Mesothelial cell of epicardium (in vitro differentiated cells): ENCODE measurements at regions not wholly inside any gene's neighbourhood (a gene's known extent, or its start where the extent isn't known, plus 50 kb on each side); places are given as distances from the start of the nearest gene placed in this dataset.
"Not testable (repeated sequence)": the region's sequence is repeated elsewhere in the genome, so short reads cannot be mapped to it uniquely, and the experiment has no call there.

Experiments
- DNase-seq, 2 experiments: peaks; one replicate each; pipeline ENCODE4 v3.0.0; 2021; ENCODE audit warnings: low spot score in 2 of 2; ENCODE audit not compliant: unreplicated experiment in 2 of 2
- H3K27ac Mint-ChIP-seq: 2 replicates; pipeline ENCODE4 v1.8.0; 2021; ENCODE audit warnings: mixed read lengths
- H3K27me3 Mint-ChIP-seq: 2 replicates; pipeline ENCODE4 v1.8.0; 2021; ENCODE audit warnings: low read depth, mixed read lengths
- H3K36me3 Mint-ChIP-seq: 2 replicates; pipeline ENCODE4 v1.8.0; 2021; ENCODE audit warnings: mixed read lengths
- H3K4me1 Mint-ChIP-seq: 2 replicates; pipeline ENCODE4 v1.8.0; 2021; ENCODE audit warnings: mixed read lengths
- H3K4me3 Mint-ChIP-seq: 2 replicates; pipeline ENCODE4 v1.8.0; 2021; ENCODE audit warnings: mild to moderate bottlenecking, moderate library complexity, mixed read lengths
- H3K9me3 Mint-ChIP-seq: 2 replicates; pipeline ENCODE4 v1.8.0; 2021; ENCODE audit warnings: mixed read lengths
- TF ChIP-seq, protein P1 (sequence below): fragments of 200-600 bp; sonication (generic); IDR thresholded peaks from one replicate; pipeline ENCODE4 v1.5.0; 2021; ENCODE audit warnings: antibody characterized with exemption; ENCODE audit not compliant: unreplicated experiment

DNA sequence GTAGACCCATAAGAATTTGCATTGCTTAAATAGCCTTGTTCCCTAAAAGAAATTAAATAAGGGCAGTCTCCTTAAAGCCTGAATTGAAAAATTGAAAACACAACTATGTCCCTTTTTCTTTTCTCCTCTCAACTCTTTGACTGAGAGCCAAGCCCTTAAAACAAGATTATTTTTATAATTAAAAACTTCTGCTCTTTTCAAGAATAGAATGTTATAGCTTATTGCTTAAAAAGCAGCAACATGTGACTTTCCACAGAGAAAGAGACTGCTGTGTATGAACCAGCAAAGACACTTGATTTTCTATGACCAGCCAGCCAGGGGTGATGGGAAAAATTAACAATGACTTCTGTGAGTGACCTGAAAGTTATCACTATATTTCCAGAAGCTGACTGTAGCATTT lies 295.2 kb upstream of the CELF2 start:
- Mint-ChIP-seq H3K4me3 (no peak overlapping the region), H3K9me3 (no peaks in the 10 kb centered on the region), H3K27ac (no peak overlapping the region), H3K4me1 (peaks cover 2% of the 10 kb centered on the region), H3K27me3 (peaks cover 3% of the 10 kb centered on the region), H3K36me3 (no peaks in the 10 kb centered on the region)
- no peak for DNase-seq
- TF ChIP-seq, protein P1, sequence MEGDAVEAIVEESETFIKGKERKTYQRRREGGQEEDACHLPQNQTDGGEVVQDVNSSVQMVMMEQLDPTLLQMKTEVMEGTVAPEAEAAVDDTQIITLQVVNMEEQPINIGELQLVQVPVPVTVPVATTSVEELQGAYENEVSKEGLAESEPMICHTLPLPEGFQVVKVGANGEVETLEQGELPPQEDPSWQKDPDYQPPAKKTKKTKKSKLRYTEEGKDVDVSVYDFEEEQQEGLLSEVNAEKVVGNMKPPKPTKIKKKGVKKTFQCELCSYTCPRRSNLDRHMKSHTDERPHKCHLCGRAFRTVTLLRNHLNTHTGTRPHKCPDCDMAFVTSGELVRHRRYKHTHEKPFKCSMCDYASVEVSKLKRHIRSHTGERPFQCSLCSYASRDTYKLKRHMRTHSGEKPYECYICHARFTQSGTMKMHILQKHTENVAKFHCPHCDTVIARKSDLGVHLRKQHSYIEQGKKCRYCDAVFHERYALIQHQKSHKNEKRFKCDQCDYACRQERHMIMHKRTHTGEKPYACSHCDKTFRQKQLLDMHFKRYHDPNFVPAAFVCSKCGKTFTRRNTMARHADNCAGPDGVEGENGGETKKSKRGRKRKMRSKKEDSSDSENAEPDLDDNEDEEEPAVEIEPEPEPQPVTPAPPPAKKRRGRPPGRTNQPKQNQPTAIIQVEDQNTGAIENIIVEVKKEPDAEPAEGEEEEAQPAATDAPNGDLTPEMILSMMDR = no peak

DNA sequence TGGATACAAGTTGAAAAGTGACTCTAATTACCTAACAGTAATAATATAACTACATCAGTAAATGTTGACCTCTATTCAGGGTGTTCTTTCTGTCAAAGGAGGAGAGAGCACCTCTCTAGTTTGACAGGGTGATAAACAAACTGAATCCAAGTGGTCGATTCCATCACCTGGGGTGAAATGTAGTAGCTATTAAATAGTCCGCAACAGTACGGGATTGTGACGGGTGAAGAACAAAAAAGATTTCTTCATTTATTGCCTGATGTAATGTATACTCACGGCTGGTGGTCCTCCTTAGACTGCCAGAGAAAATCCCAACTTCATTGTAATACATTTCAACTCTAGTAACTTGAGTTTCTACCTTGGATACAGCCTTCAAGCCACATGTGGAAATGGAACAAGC lies 292.5 kb upstream of the CELF2 start:
- H3K27me3 Mint-ChIP-seq = peaks cover 3% of the 10 kb centered on the region
- TF ChIP-seq, protein P1 = no peak
- no peak overlapping the region for H3K27ac Mint-ChIP-seq
- H3K36me3 Mint-ChIP-seq = no peaks in the 10 kb centered on the region
- H3K9me3 Mint-ChIP-seq = no peaks in the 10 kb centered on the region
- H3K4me1 Mint-ChIP-seq = peaks cover 2% of the 10 kb centered on the region
- no peak overlapping the region for H3K4me3 Mint-ChIP-seq
- DNase-seq = no peak

DNA sequence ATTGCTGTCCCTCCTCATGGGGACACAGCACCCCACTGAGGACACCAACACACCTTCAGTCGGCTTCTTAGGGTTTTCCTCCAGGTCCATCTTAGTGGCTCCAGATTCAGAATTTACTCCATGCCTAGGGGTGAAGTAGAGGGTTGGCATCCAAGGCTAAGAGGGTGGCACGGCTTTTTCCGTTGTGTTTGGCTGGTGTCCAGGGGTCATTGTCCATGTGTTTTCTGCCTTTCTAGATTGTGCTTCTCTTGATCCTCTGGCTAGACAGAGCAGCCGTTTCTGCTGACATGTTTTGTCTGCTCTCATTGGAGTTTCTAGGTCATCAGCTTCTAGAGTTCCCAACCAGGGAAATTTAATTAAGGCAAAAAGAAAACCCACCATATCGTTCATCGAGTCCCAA lies 291.6 kb upstream of the CELF2 start:
- TF ChIP-seq, protein P1 = no peak
- no peak overlapping the region for H3K4me3 Mint-ChIP-seq
- no peak overlapping the region for H3K27ac Mint-ChIP-seq
- no peaks in the 10 kb centered on the region for H3K36me3 Mint-ChIP-seq
- no peaks in the 10 kb centered on the region for H3K9me3 Mint-ChIP-seq
- peaks cover 2% of the 10 kb centered on the region for H3K4me1 Mint-ChIP-seq
- no peak for DNase-seq
- peaks cover 3% of the 10 kb centered on the region for H3K27me3 Mint-ChIP-seq

DNA sequence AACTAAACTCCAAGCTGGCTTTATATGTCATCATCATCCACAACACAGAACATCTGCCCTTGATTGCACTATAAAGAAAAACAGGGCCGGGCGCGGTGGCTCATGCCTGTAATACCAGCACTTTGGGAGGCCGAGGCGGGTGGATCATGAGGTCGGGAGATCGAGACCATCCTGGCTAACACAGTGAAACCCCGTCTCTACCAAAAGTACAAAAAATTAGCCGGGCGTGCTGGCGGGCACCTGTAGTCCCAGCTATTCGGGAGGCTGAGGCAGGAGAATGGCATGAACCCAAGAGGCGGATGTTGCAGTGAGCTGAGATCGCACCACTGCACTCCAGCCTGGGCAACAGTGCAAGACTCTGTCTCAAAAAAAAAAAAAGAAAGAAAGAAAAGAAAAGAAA lies 290.3 kb upstream of the CELF2 start:
- not testable (repeated sequence) for H3K27me3 Mint-ChIP-seq, H3K4me3 Mint-ChIP-seq, H3K9me3 Mint-ChIP-seq, DNase-seq, H3K4me1 Mint-ChIP-seq, H3K27ac Mint-ChIP-seq, H3K36me3 Mint-ChIP-seq

DNA sequence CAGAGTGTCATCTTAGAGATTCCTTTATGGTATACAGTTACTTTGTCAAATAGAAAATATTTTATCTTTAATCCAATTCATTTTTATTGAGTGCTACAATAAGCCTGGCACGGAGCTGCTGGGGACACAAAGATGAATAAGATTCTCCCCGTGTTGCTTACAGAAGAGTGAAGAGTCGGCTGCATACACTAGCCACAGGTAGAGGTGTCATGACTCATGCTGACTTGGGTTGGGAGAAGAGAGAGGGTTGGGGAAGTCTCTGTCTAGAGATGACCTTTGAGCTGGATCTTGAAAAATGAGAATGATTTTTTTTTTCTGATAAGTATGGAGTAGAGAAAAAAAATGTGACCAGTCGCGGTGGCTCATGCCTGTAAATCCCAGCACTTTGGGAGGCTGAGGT lies 289.9 kb upstream of the CELF2 start:
- Mint-ChIP-seq H3K27me3 (peaks cover 5% of the 10 kb centered on the region), H3K27ac (no peak overlapping the region), H3K4me1 (no peaks in the 10 kb centered on the region), H3K9me3 (no peaks in the 10 kb centered on the region), H3K4me3 (no peak overlapping the region), H3K36me3 (no peaks in the 10 kb centered on the region)
- TF ChIP-seq, protein P1 = no peak
- no peak for DNase-seq

DNA sequence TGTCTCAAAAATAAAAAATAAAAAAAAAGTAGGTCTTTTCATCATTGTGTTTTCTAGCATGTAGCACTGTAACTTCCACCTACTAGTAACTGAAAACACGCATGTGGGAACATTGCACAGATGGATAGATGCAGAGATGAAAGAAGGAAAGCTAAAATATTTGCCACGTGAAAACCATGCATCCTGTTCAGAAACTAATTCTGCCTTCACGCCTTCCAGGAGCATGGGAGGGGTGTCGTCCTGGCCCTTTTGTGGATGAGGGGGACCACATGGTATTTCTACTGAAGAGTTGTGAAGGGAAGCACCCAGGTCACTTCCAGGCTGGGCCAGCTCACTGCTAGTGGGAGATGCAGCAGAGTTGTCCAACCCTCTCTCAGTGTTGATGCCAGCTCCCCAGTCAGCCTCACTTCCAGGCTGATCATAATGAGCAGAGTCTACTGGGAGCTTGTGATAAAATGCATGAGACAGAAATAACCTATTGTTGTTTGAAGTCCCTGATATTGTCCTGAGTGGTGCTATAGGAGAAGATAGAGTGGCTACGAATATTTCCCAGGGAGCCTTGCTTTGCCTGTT lies 287.1 kb upstream of the CELF2 start:
- Mint-ChIP-seq H3K27ac (no peak overlapping the region), H3K9me3 (no peaks in the 10 kb centered on the region), H3K4me3 (no peak overlapping the region), H3K4me1 (no peaks in the 10 kb centered on the region), H3K36me3 (no peaks in the 10 kb centered on the region), H3K27me3 (peaks cover 7% of the 10 kb centered on the region)
- DNase-seq = no peak
- TF ChIP-seq, protein P1 = no peak
